Neuronal stem cell (in vitro differentiated cells): ENCODE measurements at regions not wholly inside any gene's neighbourhood (a gene's known extent, or its start where the extent isn't known, plus 50 kb on each side); places are given as distances from the start of the nearest gene placed in this dataset.

Source experiments
- DNase-seq: peaks from one replicate; pipeline ENCODE4 v3.0.0-alpha.2; 2013; ENCODE audit warnings: low spot score
- H2AFZ ChIP-seq: one replicate; pipeline ENCODE4 v1.6.1; 2013; ENCODE audit warnings: mild to moderate bottlenecking, low read length, inconsistent platforms
- H2AK5ac ChIP-seq: 2 replicates; pipeline ENCODE4 v1.6.1; 2013; ENCODE audit warnings: low read depth, mild to moderate bottlenecking, inconsistent platforms, low read length, moderate library complexity, mixed read lengths
- H2BK120ac ChIP-seq: 2 replicates; pipeline ENCODE4 v1.6.1; 2013; ENCODE audit warnings: low read depth, mild to moderate bottlenecking, inconsistent platforms, low read length, moderate library complexity, mixed read lengths
- H2BK12ac ChIP-seq: one replicate; pipeline ENCODE4 v1.6.1; 2013; ENCODE audit warnings: low read length, inconsistent platforms
- H2BK15ac ChIP-seq: 2 replicates; pipeline ENCODE4 v1.6.1; 2013; ENCODE audit warnings: mild to moderate bottlenecking, low read length, inconsistent platforms, mixed read lengths
- H2BK5ac ChIP-seq: one replicate; pipeline ENCODE4 v1.6.1; 2013; ENCODE audit warnings: inconsistent platforms, mild to moderate bottlenecking, low read length, moderate library complexity
- H3K14ac ChIP-seq: one replicate; pipeline ENCODE4 v1.6.1; 2013; ENCODE audit warnings: low read length, inconsistent platforms
- H3K18ac ChIP-seq: 2 replicates; pipeline ENCODE4 v1.6.1; 2013; ENCODE audit warnings: low read length, inconsistent platforms
- H3K23ac ChIP-seq: 2 replicates; pipeline ENCODE4 v1.6.1; 2013; ENCODE audit warnings: low read depth, mild to moderate bottlenecking, mixed read lengths, low read length, inconsistent platforms; ENCODE audit not compliant: poor library complexity
- H3K27ac ChIP-seq: replicated peaks from 3 replicates; pipeline ENCODE4 v1.5.1; 2013; ENCODE audit warnings: low read length, inconsistent platforms
- H3K27me3 ChIP-seq, 3 experiments: 2 replicates each; pipeline ENCODE4 v1.6.1; 2013; ENCODE audit warnings: low read length in 3 of 3, mild to moderate bottlenecking in 2 of 3, inconsistent platforms in 1 of 3, low read depth in 1 of 3, mixed read lengths in 1 of 3, moderate library complexity in 1 of 3; ENCODE audit not compliant: control insufficient read depth in 3 of 3, insufficient read depth in 3 of 3
- H3K36me3 ChIP-seq, 2 donors: replicated peaks in 1 of 2; 2 replicates each; pipeline ENCODE4 v1.6.1; 2013; ENCODE audit warnings: low read length in 2 of 2; ENCODE audit not compliant: control insufficient read depth in 2 of 2, insufficient read depth in 2 of 2
- H3K4ac ChIP-seq: 2 replicates; pipeline ENCODE4 v1.6.1; 2013; ENCODE audit warnings: inconsistent platforms, mild to moderate bottlenecking, low read length, moderate library complexity
- H3K4me1 ChIP-seq, 2 donors: 1 replicate in 1 of 2; 2 replicates in 1 of 2; pipeline ENCODE4 v1.6.1; 2013; ENCODE audit warnings: low read length in 2 of 2, low read depth in 1 of 2; ENCODE audit not compliant: control insufficient read depth in 2 of 2, insufficient read depth in 1 of 2
- H3K4me2 ChIP-seq: one replicate; pipeline ENCODE4 v1.6.1; 2013; ENCODE audit warnings: mild to moderate bottlenecking, low read length, inconsistent platforms; ENCODE audit not compliant: insufficient read depth, poor library complexity, severe bottlenecking
- H3K4me3 ChIP-seq, 2 donors: 2 replicates each; pipeline ENCODE4 v1.5.1; 2013; ENCODE audit warnings: low read length in 2 of 2, mild to moderate bottlenecking in 2 of 2, inconsistent platforms in 1 of 2, moderate library complexity in 1 of 2
- H3K79me1 ChIP-seq: one replicate; pipeline ENCODE4 v1.6.1; 2013; ENCODE audit warnings: low read depth, mild to moderate bottlenecking, inconsistent platforms, low read length, moderate library complexity
- H3K9ac ChIP-seq: one replicate; pipeline ENCODE4 v1.6.1; 2013; ENCODE audit warnings: mild to moderate bottlenecking, low read depth, low read length, inconsistent platforms; ENCODE audit not compliant: poor library complexity
- H3K9me3 ChIP-seq, 2 donors: replicated peaks in 1 of 2; 2 replicates each; pipeline versions ENCODE3 to v1.6.1; 2013; ENCODE audit warnings: low read length in 2 of 2, mild to moderate bottlenecking in 2 of 2, inconsistent platforms in 1 of 2, low read depth in 1 of 2, mixed read lengths in 1 of 2, moderate library complexity in 1 of 2; ENCODE audit not compliant: control insufficient read depth in 2 of 2, insufficient read depth in 1 of 2
- H4K8ac ChIP-seq: one replicate; pipeline ENCODE4 v1.6.1; 2013; ENCODE audit warnings: low read depth, mild to moderate bottlenecking, inconsistent platforms, low read length, moderate library complexity
- H4K91ac ChIP-seq: one replicate; pipeline ENCODE4 v1.6.1; 2013; ENCODE audit warnings: low read length, low read depth, mild to moderate bottlenecking, inconsistent platforms; ENCODE audit not compliant: poor library complexity
- WGBS, 2 donors: extraction: QIAGEN DNeasy Blood & Tissue Kit; methylation state at CpG; one replicate each; pipeline ENCODE4 v1.1.7; 2013; ENCODE audit warnings: missing lambda C conversion rate in 2 of 2, mixed read lengths in 1 of 2; ENCODE audit not compliant: insufficient read length in 2 of 2, insufficient replicate concordance in 1 of 2; ENCODE audit errors: extremely low coverage in 2 of 2; 5-methylcytosine and 5-hydroxymethylcytosine counted together

GRCh38 chr1:234913771-234914170, 214.9 kb downstream of the TOMM20 start:
- Histone ChIP-seq H2AFZ (no peak overlapping the region), H3K36me3 (no peaks in the 10 kb centered on the region), H3K18ac (no peak overlapping the region), H3K23ac (no peak overlapping the region), H2AK5ac (peak overlapping the region; percentile 5), H3K79me1 (no peaks in the 10 kb centered on the region), H2BK5ac (no peak overlapping the region), H3K14ac (no peak overlapping the region), H2BK12ac (no peak overlapping the region), H3K4me3 (no peak overlapping the region), H3K9me3 (no peaks in the 10 kb centered on the region), H3K27me3 (no peaks in the 10 kb centered on the region), H2BK120ac (no peak overlapping the region), H4K8ac (no peak overlapping the region), H3K27ac (no peak overlapping the region), H3K9ac (no peak overlapping the region), H4K91ac (no peak overlapping the region), H2BK15ac (no peak overlapping the region), H3K4ac (no peak overlapping the region), H3K4me1 (peaks cover 21 to 32% of the 10 kb centered on the region in 2 donors), H3K4me2 (no peak overlapping the region)
- no peak for DNase-seq
- WGBS, 2 donors = no CpG with 5 or more reads among the region's 11 CpGs

- H3K4me1 ChIP-seq = peaks cover 20 to 26% of the 10 kb centered on the region in 2 donors
- no peaks in the 10 kb centered on the region for H3K27me3 ChIP-seq
- peak overlapping the region; percentile 3 for H3K18ac ChIP-seq
- no peak overlapping the region for H3K4ac ChIP-seq
- no peak overlapping the region for H3K4me2 ChIP-seq
- H4K91ac ChIP-seq = no peak overlapping the region
- no peak overlapping the region for H2BK5ac ChIP-seq
- peak overlapping the region; percentile 58 for H2AK5ac ChIP-seq
- H4K8ac ChIP-seq = no peak overlapping the region
- H3K9ac ChIP-seq = no peak overlapping the region
- no peak overlapping the region for H3K4me3 ChIP-seq
- peak overlapping the region; percentile 17 for H2AFZ ChIP-seq
- no peaks in the 10 kb centered on the region for H3K79me1 ChIP-seq
- H2BK12ac ChIP-seq = no peak overlapping the region
- H3K36me3 ChIP-seq = no peaks in the 10 kb centered on the region
- H2BK15ac ChIP-seq = peak overlapping the region; percentile 35
- H3K23ac ChIP-seq = no peak overlapping the region
- no peaks in the 10 kb centered on the region for H3K9me3 ChIP-seq
- H3K14ac ChIP-seq = no peak overlapping the region
- WGBS, 2 donors = no CpG with 5 or more reads among the region's 8 CpGs
- no peak overlapping the region for H2BK120ac ChIP-seq
- no peak overlapping the region for H3K27ac ChIP-seq
- DNase-seq = no peak
Measured at GRCh38 chr1:234913278-234913649, 215.4 kb downstream of the TOMM20 start.

DNA sequence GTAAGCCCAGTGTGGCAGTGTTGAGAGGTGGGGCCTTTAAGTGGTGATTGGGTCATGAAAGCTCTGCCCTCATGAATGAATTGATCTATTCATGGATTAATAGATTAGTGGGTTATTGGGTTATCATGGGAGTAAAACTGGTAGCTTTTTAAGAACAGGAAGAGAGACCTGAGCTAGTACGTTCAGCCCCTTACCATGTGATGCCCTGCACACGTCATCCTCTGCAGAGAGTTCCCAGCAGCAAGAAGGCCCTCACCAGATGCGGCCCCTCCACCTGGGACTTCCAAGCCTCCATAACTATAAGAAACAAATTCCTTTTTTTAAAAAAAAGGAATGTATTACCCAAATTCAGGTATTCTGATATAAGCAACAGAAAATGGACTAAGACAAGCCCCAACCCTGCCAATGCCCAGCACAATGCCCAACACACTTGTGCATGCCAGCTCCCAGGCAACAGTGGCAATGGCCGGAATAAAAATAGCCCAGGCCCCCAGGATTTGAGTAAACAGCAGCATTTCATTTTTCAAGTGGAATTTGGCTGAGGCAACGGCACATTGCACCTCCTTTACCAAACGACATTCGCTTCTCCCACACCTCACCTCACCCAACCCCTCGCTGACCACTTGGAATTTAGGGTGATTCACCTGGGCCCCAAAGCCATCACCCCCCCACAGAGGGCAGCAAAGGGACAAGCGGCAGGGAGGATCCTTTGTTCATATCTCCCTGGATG, 215.9 kb downstream of the TOMM20 start:
- WGBS, 2 donors = no CpG with 5 or more reads among the region's 9 CpGs
- peaks cover 16 to 21% of the 10 kb centered on the region in 2 donors for H3K4me1 ChIP-seq

DNA sequence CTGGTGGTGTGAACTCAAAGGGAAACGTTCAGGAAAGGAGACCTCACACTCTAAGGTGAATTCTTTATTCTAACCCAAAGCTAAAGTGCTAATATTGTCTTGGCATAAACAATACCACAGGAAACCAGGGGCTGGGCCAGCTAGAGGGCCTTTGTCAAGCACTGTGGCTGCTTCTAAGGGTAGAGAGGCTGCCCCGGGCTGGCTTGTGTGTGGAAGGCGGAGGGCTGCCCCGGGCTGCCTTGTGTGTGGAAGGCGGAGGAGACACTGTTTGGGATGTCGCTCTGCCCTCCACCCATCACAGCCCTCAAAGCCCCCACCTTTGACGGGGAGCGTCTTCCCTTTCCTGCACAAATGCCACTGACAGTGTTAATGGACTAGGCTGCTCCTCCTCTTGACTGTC, 216.8 kb downstream of the TOMM20 start:
- no peak for DNase-seq
- Histone ChIP-seq H3K14ac (no peak overlapping the region), H3K27ac (no peak overlapping the region), H3K23ac (no peak overlapping the region), H2AFZ (peak overlapping the region; percentile 84), H3K4ac (no peak overlapping the region), H3K9ac (no peak overlapping the region), H2AK5ac (no peak overlapping the region), H3K4me2 (no peak overlapping the region), H3K27me3 (no peaks in the 10 kb centered on the region), H3K4me1 (peaks cover 14 to 19% of the 10 kb centered on the region in 2 donors), H4K91ac (no peak overlapping the region), H2BK5ac (no peak overlapping the region), H2BK12ac (no peak overlapping the region), H3K36me3 (no peaks in the 10 kb centered on the region), H4K8ac (no peak overlapping the region), H3K18ac (peak overlapping the region; percentile 44), H3K9me3 (no peaks in the 10 kb centered on the region), H2BK15ac (peak overlapping the region; percentile 25), H3K79me1 (no peaks in the 10 kb centered on the region), H2BK120ac (no peak overlapping the region), H3K4me3 (no peak overlapping the region)
- WGBS, 2 donors = no CpG with 5 or more reads among the region's 8 CpGs

More for the DNA sequence above, 215.9 kb downstream of the TOMM20 start:
- Histone ChIP-seq H2BK15ac (peak overlapping the region; percentile 35), H4K91ac (no peak overlapping the region), H2AK5ac (peak overlapping the region; percentile 58), H2BK5ac (no peak overlapping the region), H3K36me3 (no peaks in the 10 kb centered on the region), H2BK12ac (no peak overlapping the region), H3K4me2 (no peak overlapping the region), H3K9ac (no peak overlapping the region), H3K27ac (no peak overlapping the region), H3K4me3 (no peak overlapping the region), H3K9me3 (no peaks in the 10 kb centered on the region), H2BK120ac (no peak overlapping the region), H3K27me3 (no peaks in the 10 kb centered on the region), H3K14ac (no peak overlapping the region), H4K8ac (no peak overlapping the region), H3K79me1 (no peaks in the 10 kb centered on the region), H3K23ac (no peak overlapping the region), H2AFZ (peak overlapping the region; percentile 17), H3K18ac (peak overlapping the region; percentile 3), H3K4ac (no peak overlapping the region)
- no peak for DNase-seq
